ENCODE measurements at regions not wholly inside any gene's neighbourhood (a gene's known extent, or its start where the extent isn't known, plus 50 kb on each side); places are given as distances from the start of the nearest gene placed in this dataset.

- H3K4me3 ChIP-seq (ENCODE audit: low read depth, low read length), result no peak overlapping the region
- TF ChIP-seq CTCF (IDR thresholded peaks at IDR 0.05; ENCODE audit: insufficient read depth, low read depth, low read length, missing control alignments), result no peak
- DNase-seq (ENCODE audit: low read depth), result no peak
Observed at GRCh38 chr2:226116346-226116745, 683.3 kb downstream of the IRS1 start.

GRCh38 chr2:226115832-226116200 lies 683.8 kb downstream of the IRS1 start:
- no peak overlapping the region for H3K4me3 ChIP-seq (ENCODE audit: low read depth, low read length)
- no peak for DNase-seq (ENCODE audit: low read depth)
- TF ChIP-seq CTCF (IDR thresholded peaks at IDR 0.05; ENCODE audit: insufficient read depth, low read depth, low read length, missing control alignments), result no peak

DNA sequence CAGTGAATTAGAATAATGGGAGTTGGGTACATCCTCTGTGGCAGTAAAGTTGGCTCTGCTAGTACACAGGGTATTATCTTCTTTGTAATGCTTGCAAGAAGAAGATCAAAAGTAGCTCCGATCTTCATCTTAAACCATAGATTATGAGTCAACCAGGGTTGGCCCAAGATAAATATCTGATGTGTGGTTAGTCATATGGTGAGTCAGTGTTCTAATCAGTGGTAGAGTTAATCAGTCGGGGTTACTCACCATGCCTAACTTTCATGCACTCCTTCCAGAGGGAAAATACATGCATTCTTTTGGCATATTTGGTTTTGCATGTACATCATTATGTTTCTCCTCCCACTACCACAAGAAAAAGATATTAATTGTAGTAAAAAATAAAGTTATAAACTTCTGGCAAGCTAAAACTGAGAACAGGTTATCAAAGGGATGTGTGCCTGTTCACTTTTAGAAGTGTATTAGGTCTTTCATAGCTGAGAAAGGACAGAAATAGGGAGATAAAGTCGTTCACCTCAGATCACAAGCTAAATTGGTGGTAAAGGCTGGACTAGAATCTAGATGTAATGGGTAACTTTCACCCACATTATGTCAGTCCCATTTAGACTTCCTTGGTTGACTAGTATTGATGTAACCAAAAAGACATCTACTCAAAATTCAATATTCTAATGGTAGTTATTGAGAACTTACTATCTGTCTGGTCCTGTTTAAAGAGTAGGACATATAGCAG lies 684.4 kb downstream of the IRS1 start:
- no peak for TF ChIP-seq CTCF (IDR thresholded peaks at IDR 0.05; ENCODE audit: insufficient read depth, low read depth, low read length, missing control alignments)
- no peak overlapping the region for H3K4me3 ChIP-seq (ENCODE audit: low read depth, low read length)
- no peak for DNase-seq (ENCODE audit: low read depth)

- no peak for DNase-seq (ENCODE audit: low read depth)
- H3K4me3 ChIP-seq (ENCODE audit: low read depth, low read length), result no peak overlapping the region
- no peak for TF ChIP-seq CTCF (IDR thresholded peaks at IDR 0.05; ENCODE audit: insufficient read depth, low read depth, low read length, missing control alignments)
Observed at GRCh38 chr2:226114436-226114835, 685.2 kb downstream of the IRS1 start.

DNA sequence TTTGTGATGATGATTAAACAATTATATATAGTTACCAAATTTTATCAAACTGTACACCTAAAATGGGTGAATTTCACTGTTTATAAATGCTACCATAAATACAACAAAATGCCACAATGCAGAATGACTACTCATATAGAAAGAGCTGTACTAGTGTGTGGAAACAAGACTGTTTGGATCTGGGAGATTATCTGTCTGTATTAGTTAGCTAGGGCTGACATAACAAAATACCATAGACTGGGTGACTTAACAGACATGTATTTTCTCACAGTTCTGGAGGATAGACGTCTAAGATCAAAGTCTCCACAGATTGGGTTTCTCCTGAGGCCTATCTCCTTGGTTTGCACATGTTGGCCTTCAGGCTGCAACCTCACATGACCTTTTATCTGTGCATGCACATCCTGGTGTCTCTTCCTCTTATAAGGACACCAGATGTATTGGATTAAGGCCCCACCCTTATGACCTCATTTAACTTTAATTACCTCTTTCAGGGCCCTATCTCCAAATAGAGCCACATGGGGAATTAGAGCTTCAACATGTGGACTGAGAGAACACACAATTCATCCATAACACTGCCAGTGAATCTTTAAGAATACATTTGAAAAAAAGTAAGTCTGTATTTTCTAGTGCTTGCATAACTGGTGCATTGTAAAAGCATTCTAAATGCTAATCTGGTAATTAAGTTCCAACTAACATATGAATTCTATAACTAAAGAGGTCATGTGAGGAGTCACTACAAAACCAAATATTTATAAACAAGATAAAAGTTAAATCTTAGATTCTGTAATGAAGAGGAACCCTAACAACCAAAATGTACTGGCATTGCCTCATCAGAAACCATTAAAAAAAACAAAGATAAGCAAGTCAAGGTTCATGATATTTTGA lies 699.6 kb downstream of the NYAP2 start:
- H3K4me3 ChIP-seq (ENCODE audit: low read depth, low read length), result no peak overlapping the region
- no peak for TF ChIP-seq CTCF (IDR thresholded peaks at IDR 0.05; ENCODE audit: insufficient read depth, low read depth, low read length, missing control alignments)
- DNase-seq (ENCODE audit: low read depth), result no peak

DNA sequence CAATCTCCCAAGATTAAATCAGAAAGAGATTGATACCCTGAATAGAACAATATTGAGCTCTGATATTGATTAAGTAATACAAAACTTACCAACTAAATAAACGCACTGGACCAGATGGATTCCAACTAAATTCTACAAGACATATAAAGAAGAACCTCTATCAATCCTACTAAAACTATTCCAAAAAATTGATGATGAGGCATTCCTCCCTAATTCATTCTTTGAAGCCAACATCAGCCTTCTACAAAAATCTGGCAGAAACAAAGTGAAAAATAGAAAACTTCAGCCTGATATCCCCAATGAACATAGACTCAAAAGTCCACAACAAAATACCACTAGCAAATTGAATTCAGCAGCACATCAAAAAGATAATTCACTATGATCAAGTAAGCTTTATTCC lies 695.5 kb downstream of the NYAP2 start:
- H3K4me3 ChIP-seq (ENCODE audit: low read depth, low read length), result no peak overlapping the region
- no peak for TF ChIP-seq CTCF (IDR thresholded peaks at IDR 0.05; ENCODE audit: insufficient read depth, low read depth, low read length, missing control alignments)
- no peak for DNase-seq (ENCODE audit: low read depth)
